GM21390 (cell line): ENCODE measurements at regions not wholly inside any gene's neighbourhood (a gene's known extent, or its start where the extent isn't known, plus 50 kb on each side); places are given as distances from the start of the nearest gene placed in this dataset.
A peak's percentile ranks its signal among the peaks of the same experiment; 100 is the strongest.
"Not testable (repeated sequence)": the region's sequence is repeated elsewhere in the genome, so short reads cannot be mapped to it uniquely, and the experiment has no call there.

Experiments used
- ATAC-seq: cut with Tn5 transposase; IDR thresholded peaks from one replicate; pipeline ENCODE4 v1.9.1; 2021; ENCODE audit not compliant: unreplicated experiment

GRCh38 chr3:174536319-174536718 lies 322.8 kb upstream of the NAALADL2 start:
- ATAC-seq, result no peak

- no peak for ATAC-seq
Observed at GRCh38 chr3:174538151-174538550, 321.0 kb upstream of the NAALADL2 start.

DNA sequence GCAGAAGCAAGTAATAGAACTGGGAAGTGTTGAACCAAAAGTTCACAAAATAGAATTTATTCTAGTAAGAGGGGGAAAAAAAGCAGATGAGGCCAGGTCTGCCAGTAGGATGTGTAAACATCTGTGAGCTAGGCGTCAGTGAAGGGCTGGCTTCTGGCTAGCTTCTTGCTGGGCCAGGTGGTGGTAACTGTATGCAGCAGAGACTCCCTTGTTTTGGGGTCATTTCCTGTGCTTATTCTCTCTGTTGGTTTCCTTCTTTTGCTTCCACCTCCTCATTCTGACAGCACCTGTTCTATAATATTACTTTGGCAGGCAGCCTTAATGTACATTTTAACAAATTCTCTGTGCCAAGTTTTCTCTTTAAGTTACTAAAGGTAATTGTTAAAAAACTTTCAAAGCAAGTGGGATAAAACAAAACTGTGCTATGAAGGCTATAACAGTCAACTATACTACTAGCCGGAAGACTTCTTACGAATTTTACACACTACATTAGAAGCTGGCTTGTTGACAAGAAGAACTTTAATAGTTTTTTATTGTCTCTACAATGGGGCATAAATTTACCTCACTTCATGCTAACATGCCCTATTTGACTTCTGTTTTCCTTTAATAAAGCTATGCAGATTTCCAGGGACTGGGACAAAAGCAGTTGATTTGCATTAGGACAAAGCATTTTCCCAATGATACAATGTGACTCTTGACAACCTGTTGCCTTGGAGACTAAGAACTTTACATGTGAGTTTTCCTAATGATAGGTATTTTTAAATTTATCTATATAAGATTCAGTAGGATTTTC lies 318.8 kb upstream of the NAALADL2 start:
- ATAC-seq, result no peak

DNA sequence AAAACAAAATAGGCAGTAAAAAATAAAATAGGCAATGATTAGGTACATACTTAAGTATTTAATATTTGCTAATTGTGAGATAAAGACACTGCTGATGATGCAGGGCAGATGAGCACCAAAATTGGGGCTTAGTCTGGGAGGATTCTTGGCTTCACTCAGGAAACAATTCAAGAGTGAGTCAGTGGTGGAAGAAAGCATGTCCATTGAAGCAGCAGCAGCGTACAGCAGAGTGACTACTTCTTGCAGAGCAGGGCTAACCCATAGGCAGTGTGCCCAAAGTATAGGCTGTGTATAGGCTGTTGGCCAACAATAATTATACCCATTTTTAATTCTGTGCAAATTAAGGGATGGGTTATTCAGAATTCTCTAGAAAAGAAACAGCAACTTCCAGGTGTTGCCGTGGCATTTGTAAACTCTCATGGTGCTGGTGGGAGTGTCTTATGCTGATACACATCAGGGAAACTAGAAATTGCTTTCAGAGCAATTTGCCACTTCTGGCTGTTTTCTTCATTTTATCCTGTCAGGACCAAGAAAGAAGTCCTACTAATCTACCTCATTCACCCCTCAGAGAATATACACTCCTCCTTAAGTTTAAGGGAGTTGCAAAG lies 317.3 kb upstream of the NAALADL2 start:
- no peak for ATAC-seq

GRCh38 chr3:174547801-174548435 lies 311.2 kb upstream of the NAALADL2 start:
- ATAC-seq, result no peak

DNA sequence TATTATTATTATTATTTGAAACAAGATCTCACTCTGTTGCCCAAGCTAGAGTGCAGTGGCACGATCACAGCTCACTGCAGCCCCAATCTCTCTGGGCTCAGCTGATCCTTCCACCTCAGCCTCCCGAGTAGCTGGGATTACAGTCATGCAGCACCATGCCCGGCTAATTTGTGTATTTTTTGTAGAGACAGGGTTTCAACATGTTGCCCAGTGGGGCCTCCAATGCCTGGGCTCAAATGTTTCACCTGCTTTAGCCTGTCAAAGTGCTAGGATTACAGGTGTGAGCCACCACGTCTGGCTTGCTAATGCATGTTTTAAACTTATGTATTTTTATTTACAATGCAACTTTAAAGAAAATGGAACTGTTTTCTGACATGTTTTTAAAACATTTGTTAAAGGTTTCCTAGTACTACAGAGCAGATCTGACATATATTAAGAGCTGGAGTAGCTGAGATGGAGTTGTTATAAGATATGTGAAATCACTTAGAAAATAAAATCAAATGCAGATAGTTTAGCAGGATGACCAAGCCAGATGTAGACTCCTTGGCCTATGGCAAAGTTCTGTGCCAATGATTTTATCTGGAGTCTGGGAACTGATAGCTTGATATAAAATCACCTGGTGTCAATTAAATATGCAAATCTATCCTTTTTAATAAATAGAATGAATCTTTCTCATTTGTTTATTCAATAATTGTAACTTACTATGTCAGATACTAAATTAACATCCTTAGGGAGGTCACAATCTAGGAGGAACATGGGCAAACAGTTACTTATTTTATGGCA lies 310.1 kb upstream of the NAALADL2 start:
- no peak for ATAC-seq

DNA sequence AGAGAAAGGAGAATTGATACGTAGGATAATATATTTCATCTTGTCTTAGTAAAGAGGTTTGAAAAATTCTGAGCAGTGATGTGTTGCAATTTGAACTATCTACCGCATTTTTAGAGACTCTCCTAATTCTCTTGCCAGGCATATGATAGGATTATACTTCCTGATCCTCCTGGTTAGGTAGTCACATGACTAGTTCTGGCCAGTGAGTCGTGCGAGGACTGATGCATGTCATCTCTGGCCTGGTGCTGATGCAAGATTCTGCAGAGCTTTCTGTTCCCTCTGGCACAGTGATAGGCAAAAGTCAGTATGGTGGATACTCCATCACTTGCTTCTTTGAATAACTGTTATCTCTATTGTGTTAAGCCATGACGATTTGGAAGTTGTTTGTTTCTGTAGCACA lies 277.6 kb upstream of the NAALADL2 start:
- ATAC-seq, result no peak

GRCh38 chr3:174583396-174583795 lies 275.7 kb upstream of the NAALADL2 start:
- ATAC-seq, result no peak

- not testable (repeated sequence) for ATAC-seq
Observed at GRCh38 chr3:174587137-174587536, 272.0 kb upstream of the NAALADL2 start.

DNA sequence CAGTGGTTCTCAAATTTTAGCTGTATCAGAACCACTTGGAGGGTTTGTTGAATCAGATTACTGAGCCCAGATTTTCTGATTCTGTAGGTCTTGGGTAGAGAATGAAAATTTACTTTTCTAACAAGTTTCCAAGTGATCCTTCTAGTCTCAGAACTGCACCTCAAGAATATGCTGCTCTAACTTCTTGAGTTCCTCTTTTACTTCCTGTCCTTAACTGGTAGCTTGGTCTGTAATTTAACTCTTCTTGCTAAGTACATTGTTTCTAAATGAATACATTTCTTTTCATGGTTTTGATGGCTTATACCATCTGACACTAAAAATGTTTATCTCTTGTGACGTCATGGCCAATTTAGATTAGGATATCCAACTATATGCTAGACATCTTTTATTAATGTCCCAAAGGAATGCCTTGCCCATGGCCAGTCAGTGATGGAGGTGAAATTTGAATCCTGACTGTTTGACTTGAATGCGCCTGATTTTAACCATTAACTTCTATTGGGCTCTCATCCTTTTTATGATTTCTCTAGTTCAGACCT lies 262.6 kb upstream of the NAALADL2 start:
- ATAC-seq, result no peak

DNA sequence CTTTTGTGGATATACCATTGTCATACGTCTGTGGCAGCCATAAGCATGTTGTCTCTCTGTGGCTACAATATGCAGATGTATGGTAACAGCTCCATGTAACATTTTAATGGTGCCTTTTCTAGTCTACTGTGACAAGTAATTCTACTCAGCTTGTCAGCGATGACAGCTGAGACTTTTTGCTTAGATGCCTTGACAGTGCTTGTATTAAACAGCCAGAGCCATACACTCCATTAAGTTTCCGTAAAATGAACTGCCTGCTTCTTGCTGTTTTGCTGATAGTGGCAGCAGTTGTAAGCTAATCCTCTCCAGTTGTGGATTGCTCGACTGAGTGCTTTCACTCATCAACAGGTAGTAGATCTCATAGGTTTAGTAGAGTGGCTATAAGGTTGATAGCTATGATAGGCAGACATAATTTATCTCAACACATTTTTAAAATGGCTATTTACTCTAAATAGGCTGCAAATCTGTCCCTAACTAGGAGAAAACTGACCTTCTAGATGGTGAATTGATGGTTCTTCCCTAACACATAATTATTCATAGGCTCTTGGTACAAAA lies 260.2 kb upstream of the NAALADL2 start:
- no peak for ATAC-seq

GRCh38 chr3:174613173-174613572 lies 246.0 kb upstream of the NAALADL2 start:
- ATAC-seq, result no peak

- no peak for ATAC-seq
Observed at GRCh38 chr3:174614036-174614435, 245.1 kb upstream of the NAALADL2 start.

DNA sequence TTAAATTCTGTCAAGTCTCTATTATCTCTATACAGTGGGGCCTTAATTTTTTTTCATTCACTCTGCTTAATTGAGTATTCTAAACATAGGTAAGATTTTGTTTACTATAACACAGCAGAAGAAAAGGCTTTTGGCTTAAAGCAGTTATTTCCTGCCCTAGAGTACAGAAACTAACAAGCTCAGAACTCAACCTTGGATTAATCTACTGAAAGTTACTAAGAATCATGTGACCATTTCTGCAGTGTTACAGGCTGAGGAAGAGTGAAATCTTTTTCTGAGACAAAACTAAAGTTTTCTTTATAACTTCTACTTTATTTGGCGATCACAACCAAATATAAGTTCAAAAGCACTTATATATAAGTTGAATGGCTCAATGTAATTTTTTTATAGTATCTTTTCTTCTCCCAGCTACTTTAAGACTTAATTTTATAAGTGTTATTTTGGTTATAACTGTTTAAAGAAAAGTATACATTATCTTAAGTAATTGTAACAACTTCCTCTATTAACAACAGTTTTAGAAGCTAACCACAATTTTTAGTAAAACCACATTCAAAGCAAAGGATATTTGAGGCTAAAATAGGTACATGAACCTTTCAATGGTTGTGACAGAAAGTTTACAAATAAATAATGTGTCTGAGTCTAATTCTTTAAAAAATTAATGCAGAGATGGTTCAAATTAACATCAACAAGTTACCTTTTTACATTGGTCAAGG lies 240.6 kb upstream of the NAALADL2 start:
- ATAC-seq, result peak; percentile 44

GRCh38 chr3:174619239-174619638 lies 239.9 kb upstream of the NAALADL2 start:
- no peak for ATAC-seq

DNA sequence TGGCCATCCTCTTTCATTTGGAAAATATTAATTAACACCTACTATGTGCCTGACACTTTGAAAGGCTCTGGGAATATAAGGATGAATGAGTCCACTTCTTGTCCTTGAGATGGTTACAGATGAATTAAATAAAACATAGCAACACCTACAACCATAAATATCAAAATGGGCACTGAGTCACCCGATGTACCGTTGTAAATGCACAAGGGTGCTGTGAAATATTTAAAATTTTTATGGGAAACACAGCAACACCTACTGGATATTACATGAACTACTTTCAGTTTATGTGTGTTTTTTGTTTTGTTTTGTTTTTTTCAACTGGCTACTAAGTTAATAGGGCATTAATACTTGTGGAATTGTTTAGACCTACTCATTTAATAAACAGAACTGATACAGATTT lies 239.0 kb upstream of the NAALADL2 start:
- ATAC-seq, result no peak

GRCh38 chr3:174620855-174621472 lies 238.2 kb upstream of the NAALADL2 start:
- ATAC-seq, result no peak

GRCh38 chr3:174633342-174633741 lies 225.8 kb upstream of the NAALADL2 start:
- no peak for ATAC-seq

GRCh38 chr3:174636451-174636850 lies 222.7 kb upstream of the NAALADL2 start:
- ATAC-seq, result no peak

DNA sequence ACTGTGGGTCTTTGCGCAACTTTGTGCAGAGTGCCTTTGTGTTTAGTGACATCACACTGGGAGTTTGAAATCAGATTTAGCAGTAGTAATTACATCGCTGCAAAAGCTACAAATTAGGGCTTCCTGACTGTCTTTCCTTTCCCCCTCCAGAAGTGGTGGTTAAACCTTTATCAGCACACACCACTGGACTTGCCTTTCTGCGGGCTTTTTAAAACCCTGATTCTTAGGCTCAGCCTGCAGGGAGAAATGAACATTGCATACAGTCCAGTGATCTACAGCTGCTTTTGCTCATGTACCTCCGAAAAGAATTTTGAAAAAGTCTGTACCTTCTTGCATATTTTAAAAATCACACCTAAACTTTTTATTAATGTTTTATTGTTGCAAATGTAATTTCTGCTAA lies 219.7 kb upstream of the NAALADL2 start:
- ATAC-seq, result no peak
